GM18951 (cell line): ENCODE measurements at regions not wholly inside any gene's neighbourhood (a gene's known extent, or its start where the extent isn't known, plus 50 kb on each side); places are given as distances from the start of the nearest gene placed in this dataset.

Experiments
- POLR2A ChIP-seq: IDR thresholded peaks from 4 replicates; pipeline ENCODE4 v1.6.1; 2011; ENCODE audit warnings: mild to moderate bottlenecking; ENCODE audit not compliant: insufficient read length, insufficient read depth; ENCODE audit errors: extremely low read depth
- in situ Hi-C: fragments of 300-500 bp; cut with MboI; formaldehyde crosslinking; loops from one replicate; pipeline ENCODE4 v1.12.0; 2022; ENCODE audit warnings: low sequenced_read_pairs, mixed read lengths, inconsistent platforms; ENCODE audit not compliant: unreplicated experiment

DNA sequence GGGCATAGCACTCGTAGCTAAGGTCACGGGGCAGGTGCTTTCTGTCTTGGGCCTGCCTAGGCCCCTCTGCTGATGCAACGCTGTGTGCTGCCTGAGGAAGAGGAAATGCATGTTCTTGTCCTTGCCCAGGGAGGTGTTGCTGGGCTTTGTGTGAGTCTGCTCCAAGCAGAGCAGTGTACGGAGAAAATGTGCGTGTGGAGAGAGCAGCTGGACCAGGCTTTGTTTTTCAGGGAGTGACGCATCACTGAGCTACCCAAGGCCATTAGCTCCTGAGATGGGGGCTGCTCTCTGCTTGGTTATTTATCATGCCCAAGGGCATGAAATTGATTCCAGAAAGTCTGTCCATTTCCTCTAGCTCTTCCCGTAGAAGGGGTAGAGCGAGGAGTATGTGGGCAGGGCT is 82.9 kb upstream of the THY1 start:
- TF ChIP-seq POLR2A = no peak
- in situ Hi-C loops = no loop called here

DNA sequence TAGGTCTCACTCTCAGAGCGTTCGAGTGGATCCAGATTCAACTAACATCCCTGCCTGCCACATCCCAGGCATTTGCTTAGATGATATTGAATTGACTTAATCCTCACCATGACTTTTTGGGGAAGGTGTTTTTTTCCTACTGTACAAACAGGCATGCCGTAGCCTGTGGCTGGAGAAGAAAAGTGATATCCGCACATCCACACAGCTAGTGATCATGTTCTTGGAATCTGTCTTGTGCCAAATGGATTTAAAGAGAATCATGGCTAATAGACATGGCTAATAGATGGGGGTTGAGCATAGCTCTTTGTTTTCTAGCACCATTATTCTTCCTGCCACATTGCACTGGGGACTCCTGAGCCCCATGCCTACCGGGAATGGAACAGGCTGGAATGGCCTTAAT is 82.1 kb upstream of the THY1 start:
- TF ChIP-seq POLR2A = no peak
- in situ Hi-C loops = no loop called here

DNA sequence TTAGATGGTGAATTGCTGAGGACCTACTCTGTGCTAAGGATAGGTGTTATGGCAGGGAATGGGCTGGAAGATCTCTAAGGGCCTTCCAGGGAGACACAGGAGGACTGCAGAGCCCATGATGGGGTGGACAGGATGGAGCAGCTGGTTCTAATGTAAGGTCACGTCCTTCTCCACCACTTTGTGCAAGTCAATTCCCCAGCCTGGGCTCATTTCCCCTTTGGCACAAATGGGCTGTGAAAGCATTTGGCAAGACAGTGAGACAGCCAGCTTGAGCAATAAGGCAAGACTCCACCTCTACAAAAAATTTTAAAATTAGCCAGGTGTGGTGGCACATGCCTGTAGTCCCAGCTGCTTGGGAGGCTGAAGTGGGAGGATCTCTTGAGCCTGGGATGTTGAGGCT is 81.4 kb upstream of the THY1 start:
- in situ Hi-C loops = no loop called here
- no peak for TF ChIP-seq POLR2A

DNA sequence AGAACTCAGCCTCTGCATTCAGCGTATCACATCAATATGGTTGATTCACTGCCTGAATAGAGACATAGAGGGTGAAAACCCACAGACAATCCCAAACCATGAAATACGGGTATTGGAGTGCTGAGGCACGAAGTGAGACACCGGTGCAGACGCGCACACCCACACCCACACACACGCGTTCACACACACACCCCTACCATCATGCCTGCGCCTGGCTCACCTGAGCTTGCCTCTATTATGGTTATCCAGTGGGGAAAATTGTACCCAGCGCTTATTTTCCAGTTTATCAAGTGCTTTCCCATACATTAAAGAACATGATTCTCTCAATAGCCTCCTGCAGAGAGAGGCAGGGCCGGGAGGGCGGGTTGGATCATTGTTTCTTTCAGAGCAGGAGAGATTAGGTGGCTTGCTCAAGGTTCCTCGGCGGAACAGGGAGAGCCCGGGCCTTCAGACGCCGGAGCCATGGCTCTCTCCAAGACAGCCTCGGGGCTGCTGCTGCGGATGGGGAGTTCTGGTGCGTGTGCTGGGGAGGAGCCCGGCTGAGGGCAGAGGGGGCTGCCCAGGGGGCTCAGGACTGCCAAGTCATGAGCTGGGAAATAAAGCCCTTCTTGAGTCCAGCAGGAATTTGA is 78.9 kb upstream of the THY1 start:
- no peak for TF ChIP-seq POLR2A
- in situ Hi-C loops = no loop called here

DNA sequence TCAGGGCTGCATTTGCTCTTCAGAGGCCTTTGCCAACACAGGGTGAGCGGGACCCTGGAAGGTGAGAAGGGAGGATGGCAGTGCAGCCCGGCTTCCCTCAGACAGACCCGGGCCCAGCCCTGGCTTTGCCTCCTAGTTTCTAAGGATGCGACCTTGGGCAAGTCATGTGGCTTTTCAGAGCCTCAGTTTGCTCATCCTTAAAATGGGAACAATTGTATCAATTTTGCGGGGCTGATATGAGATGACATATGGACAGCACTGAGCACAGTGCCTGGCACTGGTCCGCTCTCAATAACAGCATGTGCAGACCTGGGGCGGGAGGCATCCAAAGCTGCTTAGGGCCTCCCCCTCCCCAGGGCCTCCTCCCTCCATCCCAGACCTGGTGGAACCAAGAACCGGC is 74.7 kb upstream of the THY1 start:
- in situ Hi-C loops = loop anchor here (25.0 kb wide), 1 partner anchor 615 kb away; no protein-coding TSS in a partner anchor
- TF ChIP-seq POLR2A = no peak

DNA sequence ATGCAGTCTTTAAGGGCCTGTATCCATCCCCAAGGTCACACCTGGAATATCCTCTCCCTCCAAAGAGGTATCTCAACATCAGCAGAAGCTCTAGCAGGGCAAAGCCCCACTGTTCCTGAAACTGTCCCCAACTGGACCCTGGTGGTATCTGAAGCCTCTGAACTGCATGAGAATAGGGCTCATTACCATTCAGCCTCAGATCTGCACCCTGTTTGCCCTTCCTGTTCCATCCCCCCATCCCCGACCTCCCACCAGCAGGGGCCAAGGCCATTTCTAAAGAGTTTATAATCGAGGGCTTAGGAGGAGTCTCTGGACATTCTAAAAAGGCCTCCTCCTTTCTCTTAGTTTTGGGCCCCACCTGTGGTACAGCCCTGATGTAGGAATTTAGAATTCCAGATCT is 74.0 kb upstream of the THY1 start:
- TF ChIP-seq POLR2A = no peak
- in situ Hi-C loops = loop anchor here (25.0 kb wide), 1 partner anchor 615 kb away; no protein-coding TSS in a partner anchor

DNA sequence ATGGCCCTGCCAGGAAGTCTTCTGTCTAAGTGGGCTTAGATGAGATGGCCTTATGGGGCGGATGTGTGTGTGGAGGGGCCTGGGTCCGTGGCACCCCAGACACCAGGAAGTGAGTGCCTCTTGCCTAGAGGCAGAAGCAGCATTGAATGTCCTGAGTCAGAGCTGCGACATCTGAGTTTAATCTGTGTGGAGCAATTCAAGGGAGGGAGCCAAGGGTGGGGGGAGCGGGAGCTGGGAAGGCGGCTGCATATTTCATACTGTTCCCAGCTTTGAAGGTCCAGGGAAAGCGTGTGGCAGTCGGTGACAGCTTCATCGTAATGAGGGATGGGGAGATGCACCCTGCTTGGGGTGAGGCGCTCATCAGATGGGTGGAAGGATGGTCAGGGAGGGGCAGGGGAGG is 73.5 kb upstream of the THY1 start:
- no peak for TF ChIP-seq POLR2A
- in situ Hi-C loops = loop anchor here (25.0 kb wide), 1 partner anchor 616 kb away; no protein-coding TSS in a partner anchor

DNA sequence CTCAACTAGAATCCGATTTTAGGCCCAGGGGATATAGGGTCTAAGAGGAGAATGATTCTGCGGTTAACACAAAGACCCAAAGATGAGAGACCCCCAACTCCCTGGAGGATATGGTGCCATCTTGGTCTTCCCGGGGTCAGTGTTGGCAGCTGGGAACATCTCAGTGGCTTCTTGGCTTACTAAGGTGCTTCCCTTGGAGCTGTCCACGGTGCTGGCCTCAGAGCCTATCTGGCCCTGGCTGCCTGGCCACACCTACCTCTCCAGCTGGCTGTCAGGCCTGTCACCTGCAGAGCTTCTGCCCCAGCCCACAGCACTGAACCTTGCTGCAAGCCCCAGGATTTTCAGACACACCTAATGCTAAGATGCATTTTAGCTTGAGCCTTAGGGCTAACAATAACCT is 70.7 kb upstream of the THY1 start:
- no peak for TF ChIP-seq POLR2A
- in situ Hi-C loops = loop anchor here (25.0 kb wide), 1 partner anchor 619 kb away; no protein-coding TSS in a partner anchor

DNA sequence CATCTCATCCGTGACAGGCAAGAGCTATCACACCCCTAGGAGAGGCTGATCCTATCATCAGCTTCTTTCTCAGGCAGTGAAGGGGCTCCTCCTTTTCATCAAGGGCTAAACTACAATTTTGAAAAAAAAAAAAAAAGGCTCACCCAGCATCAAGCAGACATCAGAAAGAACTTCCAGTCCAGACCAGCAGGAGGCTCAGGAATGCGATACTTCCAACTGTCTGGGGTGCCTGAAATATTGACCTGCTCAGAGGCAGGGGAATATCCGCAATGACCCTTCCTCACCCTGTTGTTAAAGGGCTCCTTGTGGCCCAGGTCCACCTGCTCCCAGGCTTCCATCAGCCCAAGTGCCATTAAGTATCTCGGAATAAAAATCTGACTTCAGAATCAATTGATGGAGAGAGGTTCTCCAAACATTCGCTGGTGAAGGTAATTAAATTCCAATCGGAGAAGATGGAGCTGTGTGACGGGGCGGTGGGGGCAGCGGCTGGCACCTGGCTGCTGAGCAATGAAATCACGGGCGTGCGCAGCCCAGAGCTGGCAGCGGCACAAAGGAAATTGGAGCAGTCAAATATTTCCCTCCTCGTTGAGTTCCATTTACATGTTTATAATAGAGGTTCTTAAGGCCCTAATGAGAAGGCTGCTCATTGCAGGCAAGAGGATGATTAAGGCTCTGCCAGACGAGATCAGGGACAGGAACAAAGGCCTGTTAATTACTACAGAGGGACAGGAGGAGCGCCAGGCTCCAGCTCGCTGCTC is 69.0 kb upstream of the THY1 start:
- TF ChIP-seq POLR2A = no peak
- in situ Hi-C loops = loop anchor here (25.0 kb wide), 1 partner anchor 620 kb away; no protein-coding TSS in a partner anchor

DNA sequence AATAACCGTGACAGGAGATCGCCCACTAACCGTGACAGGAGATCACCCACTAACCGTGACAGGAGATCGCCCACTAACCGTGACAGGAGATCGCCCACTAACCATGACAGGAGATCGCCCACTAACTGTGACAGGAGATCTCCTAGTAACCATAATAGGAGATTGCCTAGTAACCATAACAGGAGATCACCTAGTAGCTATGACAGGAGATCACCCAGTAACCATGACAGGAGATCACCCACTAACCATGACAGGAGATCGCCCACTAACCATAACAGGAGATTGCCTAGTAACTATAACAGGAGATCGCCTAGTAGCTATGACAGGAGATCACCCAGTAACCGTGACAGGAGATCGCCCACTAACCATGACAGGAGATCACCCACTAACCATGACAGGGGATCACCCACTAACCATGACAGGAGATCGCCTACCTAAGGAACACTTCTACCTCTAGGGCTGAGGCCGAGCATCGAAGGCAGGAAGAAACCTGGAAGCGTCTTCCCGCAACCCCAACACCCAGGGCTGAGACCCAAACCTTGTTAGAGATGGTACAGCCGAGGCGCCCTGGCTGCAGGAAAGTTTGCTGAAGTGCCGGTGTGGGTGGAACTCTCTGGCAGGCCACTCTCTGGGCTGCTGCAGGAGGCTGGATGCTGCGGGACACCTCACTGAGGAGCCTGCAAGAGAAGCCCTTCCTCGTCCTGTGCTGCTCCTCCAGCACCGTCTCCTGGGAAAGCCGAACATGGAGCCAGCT is 67.5 kb upstream of the THY1 start:
- no peak for TF ChIP-seq POLR2A
- in situ Hi-C loops = loop anchor here (25.0 kb wide), 1 partner anchor 622 kb away; no protein-coding TSS in a partner anchor

DNA sequence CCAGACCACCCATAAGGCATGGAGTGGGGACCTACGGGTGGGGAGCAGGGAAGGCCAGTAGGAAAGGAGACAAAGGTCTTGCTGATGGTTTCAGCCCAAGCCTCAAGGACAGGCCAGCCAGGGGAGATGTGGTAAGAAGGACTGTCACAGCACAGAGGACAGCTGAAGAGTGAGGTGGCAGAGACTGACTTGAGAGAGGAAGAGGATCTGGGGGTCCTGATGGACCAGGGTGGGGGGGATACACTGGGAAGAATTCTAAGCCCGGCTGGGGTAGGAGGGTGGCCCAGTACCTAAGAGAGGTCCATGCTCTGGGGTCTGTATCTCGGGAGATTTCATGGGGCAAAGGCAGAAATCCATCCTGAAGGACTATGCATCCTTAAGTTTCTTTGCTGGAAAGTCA is 66.1 kb upstream of the THY1 start:
- TF ChIP-seq POLR2A = no peak
- in situ Hi-C loops = loop anchor here (25.0 kb wide), 1 partner anchor 623 kb away; no protein-coding TSS in a partner anchor

DNA sequence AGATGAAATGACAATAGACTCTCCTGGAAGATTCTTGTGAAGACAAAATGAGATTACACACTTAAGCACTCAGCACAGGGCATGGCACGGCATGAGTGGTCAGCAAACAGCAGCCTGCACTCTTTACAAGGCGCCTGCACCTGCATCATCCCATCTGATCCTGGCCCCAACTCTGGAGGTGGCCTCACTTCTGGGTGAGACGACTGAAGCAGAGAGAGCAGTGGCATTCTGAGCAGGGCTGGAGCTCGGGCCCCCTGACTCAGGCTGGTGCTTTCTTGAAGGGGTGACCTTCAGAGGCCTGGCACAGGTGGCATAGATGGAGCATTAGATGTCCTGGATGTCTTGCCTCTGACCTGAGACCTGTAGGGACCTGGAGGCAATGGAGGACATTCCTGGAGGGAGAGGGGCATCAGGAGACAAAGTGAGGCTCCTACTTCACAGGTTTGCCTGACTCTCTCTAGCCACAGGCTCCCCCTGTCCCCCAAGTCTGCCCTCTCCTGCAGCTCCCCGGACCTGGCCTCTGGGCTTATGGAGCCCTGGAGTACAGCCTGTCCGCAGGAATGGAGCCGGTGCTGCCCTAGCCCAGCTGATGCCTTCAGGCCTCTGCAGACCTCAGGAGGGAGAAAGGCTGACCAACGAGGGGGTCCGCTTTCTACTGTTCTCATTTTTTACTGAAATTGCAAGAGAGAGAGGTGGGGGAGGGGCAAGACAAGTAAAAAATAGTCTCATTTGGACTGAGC is 65.5 kb upstream of the THY1 start:
- no peak for TF ChIP-seq POLR2A
- in situ Hi-C loops = loop anchor here (25.0 kb wide), 1 partner anchor 624 kb away; no protein-coding TSS in a partner anchor
